Occipital lobe (tissue), 1 donor: ENCODE measurements at regions not wholly inside any gene's neighbourhood (a gene's known extent, or its start where the extent isn't known, plus 50 kb on each side); places are given as distances from the start of the nearest gene placed in this dataset.

ENCODE experiments used
- DNase-seq: peaks from one replicate; lab custom pipeline; 2025; lab: John Stamatoyannopoulos, UW

DNA sequence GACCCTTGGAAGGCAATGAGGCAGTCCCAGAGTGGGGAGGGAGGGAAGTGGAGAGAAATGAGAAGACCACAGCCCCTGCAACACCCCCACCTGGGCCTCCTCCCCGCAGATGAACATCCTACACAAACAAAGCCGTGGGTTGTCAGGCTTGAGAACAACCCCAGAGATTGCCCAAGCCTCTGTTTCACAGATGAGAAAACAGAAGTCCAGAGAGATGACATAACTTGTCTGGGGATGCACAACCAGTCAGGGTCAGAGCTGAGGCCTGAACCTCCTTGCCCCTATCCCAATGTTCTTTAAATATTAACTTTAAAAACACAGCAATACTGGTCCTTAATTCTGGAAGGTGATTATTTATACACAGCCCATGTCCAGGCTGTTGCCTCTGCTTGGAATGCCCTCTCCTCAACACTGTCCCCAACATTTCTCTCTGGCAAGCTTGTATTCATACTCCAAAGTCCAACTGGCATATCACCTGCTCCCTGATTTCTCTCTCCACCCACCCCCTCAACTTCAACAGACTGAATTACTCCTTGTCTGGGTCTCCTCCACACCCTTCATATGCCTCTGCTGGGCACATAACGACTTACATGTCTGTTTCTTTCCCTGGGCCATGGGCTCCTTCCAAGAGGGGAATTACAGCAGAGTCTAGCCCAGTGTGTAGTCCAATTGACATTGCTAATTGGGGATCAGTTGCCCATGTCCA is 135.5 kb upstream of the LRFN2 start:
- DNase-seq, result no peak

DNA sequence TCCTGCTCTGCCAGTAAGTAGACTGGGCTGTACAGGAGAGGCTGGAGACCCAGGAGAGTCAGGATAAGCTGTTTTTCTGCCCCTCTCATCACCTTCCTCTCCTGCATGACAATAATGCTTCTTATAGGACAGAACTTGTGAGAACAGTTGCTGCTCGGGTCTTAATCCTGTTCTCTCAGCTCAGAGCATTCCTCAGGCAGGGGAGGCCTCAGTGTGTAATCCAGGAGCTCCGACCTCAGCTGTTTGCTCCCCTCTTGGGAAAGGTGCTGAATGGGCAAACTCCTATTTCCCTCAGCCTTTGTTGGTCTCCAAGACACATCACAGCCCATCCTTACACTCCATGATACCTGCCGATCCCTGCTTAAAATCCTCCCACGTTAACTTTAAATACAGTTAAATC is 134.9 kb upstream of the LRFN2 start:
- no peak for DNase-seq

DNA sequence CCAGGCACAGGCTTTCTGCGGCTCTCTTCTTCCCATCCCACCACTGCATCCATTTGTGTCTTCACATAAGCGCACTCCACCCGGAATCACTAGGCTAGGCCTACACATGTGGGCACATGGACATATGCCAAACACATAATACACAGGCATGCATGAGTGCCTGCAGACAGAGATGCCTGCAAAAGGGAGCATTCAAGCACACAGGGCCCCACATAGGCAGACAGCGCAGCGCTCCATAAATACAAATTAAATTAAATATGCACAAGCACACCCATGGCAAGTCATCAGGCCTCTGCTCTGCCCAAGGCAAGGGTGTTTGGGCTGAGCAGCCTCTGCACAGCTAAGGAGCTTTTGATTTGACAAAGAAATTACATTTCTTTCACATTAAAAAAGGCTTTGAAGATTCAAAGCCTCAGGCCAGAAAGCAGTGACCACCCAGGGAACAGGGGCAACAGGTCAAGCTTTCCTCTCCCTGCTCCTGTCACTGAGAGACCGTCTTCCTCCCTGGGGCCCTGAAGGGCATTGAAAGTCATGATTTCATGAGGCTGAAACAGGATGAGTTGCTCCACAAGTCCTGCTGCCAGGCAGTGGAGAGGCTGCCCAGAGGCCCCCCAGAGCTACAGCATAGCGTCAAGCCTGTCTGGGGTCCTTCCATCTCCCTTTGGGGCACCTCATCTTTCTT is 134.2 kb upstream of the LRFN2 start:
- no peak for DNase-seq

DNA sequence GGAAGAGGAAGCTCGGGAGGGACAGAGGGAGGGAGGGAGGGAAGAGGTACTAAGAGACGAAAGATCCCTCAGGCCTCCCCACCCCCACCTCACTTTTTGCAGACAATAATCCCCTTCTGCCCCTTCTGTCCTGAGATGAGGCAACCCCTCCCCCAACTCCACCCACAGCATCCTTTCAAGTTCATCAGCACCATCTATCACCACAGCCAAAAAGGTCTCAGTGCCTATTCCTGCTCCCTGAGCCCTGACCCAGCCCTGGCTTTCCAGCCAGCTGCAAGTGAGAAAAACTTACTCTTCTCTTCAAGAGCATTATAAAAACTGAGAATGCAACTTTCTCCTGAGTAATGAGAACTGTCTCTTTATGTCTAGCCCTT is 133.2 kb upstream of the LRFN2 start:
- no peak for DNase-seq

DNA sequence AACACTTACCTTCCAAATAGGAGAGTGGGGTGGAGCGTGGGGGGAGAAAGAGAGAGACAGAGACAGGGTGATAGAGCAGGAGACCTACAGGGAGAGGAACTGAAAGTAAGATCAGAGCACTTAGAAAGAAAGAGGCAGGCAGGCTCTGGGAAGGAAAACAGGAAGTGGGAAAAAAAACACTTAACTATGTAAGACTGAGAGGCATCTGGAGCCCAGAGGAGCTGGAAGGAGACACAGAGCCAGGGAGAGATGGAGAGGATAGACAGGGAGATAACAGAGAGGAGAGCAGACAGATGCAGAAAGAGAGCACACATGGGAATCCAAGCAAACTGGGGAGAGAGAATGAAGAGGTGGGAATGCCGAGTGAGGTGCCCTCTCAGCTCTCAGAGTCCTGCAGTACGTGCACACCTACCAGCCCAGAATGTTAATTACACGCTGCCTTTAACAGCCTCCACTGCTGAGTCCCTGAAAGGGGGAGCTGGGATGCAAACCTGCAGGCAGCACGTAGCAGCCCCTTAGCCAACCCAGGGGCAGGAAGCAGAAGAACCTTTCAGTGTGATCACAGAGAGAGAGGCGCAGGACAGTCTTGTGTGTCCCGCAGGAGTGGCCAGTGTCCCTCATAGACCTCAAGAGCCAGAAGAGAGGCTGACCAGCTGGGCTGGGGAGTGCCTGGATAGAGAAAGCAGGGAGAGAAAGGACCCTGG is 132.7 kb upstream of the LRFN2 start:
- DNase-seq, result peak; percentile 10

DNA sequence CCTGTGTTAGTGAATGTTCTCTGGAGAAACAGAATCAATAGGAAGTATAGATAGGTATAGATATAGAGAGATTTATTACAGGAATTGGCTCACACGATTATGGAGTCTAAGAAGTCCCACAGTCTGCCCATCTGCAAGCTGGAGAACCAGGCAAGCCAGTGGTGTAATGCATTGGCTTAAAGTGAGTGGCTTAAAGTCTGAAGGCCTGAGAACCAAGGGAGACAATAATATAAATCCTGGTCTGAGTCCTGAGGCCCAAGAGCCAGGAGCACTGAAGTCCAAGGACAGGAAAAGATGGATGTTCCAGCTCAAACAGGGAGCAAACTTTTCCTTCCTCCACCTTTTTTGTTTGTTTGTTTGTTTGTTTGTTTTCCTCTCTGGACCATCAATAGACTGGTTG is 131.2 kb upstream of the LRFN2 start:
- no peak for DNase-seq

DNA sequence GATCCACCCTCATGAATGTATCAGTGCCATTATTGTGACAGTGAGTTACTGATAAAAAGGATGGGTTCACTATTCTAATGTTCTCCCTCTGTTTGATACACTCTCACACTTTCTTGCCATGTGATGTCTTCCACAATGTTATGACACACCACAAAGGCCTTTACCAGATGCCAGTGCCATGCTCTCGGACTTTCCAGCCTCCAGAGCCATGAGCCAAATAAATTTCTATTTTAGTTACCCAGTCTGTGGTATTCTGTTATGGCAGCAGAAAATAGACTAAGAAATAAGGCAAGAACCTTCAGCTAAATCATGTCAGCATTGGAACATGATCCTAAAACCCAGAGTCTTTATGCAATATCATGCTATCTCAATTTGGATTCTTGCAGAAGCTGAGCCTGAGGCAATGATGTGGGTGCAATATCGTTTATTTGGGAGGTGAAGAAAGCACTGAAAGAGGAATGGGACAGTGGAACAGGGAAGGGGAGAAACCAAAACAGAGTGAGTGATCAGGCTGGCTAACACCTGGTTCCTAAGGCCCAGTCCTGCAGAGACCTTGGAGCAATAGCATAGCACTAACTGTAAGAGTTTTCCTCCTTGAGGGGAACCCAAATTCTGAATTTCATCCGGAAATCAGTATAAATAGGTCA is 130.4 kb upstream of the LRFN2 start:
- DNase-seq, result no peak

DNA sequence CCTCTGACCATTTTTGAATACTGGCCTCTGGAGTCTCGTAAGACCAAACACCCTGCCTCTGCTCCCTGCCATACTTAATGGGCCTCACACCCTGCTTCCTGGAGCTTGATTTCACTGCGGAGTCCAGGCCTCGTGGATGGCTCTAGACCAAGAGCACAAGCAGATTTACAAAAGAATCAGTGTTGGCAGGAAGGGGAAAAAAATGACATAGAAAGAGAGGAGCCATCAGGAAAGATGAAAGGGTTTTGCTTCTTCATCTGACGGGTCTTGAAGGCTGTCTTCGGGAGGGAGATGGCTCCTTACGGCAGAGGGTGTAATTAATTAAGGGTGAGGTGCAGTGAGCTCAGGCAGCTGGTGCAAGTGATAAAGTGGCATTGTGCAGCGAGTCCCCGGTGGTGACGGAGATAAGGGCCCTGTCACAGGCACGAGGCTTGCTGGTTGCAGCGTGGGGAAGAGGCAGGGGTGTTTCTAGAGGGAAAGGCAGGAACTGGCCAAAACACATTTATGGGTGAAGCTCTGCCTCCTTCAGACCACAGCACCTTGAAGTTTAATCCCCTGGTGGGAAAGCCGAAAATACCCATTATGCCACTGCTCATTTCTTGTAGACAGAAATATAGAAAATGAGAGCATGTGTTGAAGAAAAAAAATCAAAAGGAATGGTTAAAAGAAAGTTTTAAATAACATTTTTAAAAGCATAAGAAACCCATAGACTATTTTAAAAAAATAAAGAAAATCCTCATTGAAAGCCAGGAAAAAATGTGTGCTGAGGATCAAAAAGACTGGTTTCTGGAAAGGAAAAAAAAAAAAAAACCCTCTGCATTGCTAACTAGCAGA is 128.6 kb upstream of the LRFN2 start:
- no peak for DNase-seq

DNA sequence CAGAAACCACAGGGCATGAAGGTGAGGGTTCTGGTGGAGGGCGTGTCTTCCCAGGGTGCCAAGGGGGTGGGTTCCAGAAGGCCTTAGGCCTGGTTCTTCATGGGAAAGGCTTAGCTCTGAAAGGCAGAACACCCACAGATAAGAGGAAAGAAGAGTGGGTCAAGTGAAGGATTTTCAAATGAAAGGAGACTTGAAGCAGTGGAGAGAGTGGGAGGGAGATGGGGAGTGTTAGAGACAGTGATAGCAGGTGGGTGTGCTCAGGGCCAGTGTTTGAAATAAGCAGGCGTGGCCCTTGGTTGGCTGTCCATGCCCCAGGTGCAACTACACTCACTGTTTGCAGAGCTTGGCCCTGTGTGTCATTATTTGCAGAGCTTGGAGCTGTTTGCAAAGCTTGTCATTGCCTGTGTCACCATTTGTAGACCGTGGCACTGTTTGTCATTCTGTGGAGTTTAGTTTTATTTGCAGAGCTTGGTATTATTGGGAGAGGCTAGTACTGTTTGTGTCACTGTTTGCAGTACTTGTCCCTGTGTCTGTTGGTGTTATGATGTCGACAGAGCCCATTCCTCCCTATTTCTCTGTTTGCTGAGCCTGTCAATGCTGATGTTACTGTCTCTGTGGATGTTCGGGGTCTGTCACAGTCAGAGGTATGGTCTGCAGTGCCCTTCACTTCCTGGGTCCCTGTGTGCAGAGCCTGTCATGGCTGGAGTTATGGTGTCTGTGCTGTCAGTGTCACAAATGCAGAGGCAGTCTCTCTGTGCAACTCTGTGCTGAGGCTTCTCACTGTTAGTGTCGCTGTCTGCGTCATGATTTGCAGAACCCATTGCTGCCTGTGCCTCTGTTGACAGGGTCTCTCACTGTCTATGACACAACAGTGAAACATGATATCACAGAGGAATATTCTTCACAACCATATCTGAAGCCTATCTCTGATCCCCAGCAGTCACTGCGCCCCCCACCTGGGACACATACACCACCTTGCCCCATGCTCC is 127.7 kb upstream of the LRFN2 start:
- DNase-seq, result no peak

DNA sequence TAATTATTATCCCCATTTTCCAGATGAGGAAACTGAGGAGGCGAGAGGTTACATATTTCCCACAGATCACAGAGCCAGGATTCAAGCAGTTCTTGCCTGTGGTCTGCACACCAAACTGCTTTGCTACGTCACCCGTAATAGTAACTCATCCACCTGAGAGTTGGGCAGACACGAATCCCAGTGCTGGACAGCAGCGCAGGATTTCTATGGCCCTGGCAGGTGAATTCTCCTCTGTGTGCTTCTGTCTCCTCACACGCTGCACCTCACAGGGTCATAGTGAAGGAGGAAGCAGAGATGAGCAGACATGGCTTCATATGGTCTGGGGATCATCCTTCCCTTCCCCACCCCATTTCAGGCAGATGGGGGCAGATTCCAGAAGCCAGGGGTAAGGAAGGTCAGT is 127.0 kb upstream of the LRFN2 start:
- no peak for DNase-seq

DNA sequence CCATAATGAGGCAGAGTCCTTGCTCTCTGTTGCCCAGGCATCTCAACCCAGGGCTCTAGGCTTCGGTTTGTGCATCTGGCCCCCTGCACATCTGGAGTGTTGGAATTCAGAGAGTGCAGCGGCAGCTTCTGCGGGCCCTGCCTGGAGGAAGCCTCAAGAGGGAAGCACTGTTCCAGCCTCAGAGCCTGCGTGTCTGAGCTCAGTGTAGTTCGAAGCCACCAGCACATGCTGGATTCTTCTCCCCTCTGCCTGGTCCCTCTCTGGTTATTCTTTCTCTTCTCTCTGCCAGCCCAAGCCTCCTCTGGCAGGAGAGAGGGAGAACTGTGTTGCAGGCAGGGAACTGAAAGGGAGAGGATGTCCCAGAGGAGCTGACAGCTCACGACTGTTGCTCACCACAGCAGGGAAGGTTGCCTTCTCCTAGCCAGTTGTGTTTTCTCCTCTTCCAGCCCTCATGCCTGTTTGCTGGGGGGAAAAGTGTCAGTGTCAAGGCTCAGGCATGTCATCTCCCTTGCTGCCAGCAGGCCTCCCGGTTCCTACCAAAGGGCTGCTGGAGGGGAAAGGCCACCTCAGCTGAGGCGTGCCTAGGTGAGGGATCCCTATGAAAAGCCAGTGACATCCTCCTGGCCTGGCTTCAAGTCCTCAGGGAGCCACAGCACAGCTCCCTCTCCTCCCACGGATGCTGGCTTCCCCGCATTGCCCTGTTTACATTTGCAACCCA is 126.0 kb upstream of the LRFN2 start:
- no peak for DNase-seq

DNA sequence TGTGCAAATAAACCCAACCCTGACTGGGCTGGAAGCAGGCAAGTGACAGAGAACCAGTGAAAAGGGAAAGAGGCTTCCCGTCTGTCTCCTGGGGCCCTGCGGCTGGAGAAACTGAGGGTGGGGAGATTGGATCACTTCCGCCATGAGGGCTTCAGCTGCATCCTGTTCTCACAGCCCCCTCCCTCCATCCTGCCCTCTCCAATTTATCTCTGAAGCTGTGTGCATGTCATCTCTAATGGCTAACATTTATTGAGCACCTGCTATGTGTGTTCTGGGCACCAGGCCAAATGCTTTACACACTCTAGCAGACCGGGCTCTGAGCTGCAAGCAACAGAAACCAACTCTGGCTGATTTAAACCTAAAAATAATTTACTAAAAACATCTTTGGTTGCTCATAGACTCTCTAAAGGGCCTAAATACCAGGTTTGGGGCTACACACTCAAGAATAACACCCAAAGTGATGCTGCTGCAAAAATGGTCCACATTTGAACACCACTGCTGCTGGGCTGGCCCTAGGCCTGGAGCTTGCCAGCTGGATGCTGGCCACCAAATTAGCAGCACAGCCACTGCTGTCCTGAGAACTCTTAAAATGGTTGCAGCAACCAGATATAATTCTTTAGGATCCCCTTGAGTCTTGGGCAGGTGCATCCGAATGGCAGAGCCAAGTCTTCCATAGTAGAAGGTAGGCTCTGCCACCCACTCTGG is 123.6 kb upstream of the LRFN2 start:
- DNase-seq, result no peak

DNA sequence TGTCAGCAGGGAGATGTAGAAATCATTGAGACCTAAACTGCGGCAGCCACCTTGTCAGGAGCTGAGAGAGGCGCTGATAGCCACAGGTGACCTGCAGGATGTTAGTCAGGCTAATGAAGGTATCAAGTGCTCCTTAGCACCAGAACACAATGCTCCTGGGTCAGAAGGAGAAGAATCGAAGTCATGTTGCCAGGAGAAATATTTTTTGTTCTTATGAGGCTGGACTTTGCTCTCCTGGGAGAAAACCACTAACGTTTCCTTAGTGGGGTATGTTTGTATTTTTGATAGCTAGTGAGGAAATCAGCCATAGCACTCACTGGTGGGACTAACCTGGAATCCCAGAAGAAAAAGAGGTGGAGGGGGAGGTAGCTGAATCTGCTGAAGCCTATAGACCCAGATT is 120.9 kb upstream of the LRFN2 start:
- DNase-seq, result no peak

DNA sequence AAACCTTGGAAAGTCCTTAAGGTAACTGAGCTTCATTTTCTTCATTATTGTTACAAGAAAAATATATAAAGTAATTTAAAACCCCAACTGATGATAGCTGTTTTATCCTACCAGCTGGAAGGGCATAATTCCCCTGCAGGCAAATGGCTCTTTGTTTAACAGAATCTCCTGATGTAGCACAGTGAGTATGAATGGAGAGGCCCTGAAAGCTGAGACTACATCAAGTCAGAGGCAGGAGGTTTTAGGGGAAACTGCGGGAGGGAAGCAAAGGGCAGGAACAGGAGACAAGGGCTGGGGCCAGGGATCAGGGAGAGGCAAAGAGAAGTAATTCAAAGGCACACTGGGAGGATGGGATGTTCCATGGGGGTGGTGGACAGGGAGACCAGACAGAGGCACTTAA is 119.0 kb upstream of the LRFN2 start:
- no peak for DNase-seq

DNA sequence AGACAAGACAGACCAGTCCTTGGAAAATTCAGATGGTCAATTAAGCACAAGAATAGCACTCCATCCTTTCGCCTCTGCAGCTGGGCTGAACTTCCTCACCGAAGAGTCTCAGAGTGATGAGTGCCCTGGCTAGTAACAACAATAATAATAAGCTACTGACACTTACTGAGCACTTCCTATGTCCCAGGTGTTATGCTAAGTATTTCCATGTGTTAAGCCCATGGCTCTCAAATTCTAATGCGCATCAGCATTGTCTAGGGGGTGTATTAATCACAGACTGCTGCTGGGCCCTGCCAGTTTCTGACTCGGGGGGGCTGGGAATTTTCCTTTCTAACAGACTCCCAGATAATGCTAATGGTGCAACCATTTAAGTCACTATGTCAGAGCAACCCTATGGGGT is 118.2 kb upstream of the LRFN2 start:
- no peak for DNase-seq

DNA sequence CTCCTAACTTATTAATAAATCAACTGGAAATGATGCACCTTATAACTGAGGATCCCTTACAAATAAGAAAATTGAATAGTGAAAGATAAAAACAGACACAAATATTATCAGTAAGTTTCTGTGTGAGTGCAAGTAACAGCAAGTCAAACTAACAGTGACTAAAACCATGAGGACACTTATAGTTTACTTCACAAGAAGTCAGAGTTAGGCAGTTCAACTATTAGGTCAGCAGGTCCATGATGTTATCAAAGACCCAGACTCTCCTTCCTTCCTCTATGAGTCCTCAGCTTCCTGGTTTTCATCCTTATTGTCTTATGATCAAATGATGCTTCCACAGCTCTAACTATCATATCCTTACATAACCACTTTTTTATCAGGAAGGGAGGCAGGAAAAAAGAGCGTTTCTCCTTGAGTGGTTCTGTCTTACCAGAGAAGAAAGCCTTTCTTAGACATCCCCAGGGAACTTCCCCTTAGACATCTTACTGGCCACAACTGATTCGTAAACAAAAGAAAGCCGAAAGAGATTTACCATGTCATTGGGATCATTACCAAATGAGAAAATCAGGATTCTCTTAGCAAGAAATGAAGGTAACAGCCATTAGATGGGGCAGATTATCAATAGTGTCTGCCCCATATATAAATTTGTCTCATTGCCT is 114.3 kb upstream of the LRFN2 start:
- no peak for DNase-seq

DNA sequence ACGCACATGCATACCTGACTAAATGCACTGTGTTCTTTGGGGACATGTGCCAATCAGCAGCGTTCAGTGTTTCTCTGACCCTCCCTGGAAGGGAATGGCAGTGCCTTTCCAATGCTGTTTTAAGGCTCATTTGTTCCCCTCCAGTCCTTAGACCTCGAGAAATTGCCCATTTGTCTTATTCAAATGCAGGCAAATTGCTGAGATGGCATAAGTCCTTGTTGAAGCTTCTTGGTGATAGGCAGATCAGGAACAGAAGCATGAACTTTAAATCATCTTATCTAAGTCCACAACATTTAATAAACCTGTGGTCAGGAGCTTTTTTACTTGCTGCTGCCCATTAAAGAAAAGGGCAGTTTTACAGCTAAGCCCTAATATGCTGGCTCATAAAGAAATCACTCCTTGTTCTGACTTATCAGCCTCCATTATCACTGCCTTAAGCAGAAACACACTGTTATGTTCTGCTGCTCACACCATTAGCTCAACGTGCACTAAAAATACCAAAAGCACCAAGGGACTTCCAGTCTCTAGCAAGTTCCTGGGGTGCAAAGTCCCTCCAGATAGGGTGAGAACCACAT is 112.9 kb upstream of the LRFN2 start:
- no peak for DNase-seq
